Activated naive CD4-positive, alpha-beta T cell treated with anti-CD3 and anti-CD28 coated beads, Interleukin-2, amount 10 ng/mL, durations not matched to agents 7 days and 5 days (primary cell): ENCODE measurements at regions not wholly inside any gene's neighbourhood (a gene's known extent, or its start where the extent isn't known, plus 50 kb on each side); places are given as distances from the start of the nearest gene placed in this dataset.

Experiments
- CTCF ChIA-PET: fragments of 350-600 bp; sonication (Branson Sonifier 250); formaldehyde crosslinking; loops from one replicate; lab custom pipeline; 2021; ENCODE audit warnings: antibody characterized with exemption; lab: Charles Lee
- DNase-seq: peaks from one replicate; pipeline ENCODE4 v3.0.0-alpha.2; 2020
- H3K27ac Mint-ChIP-seq: one replicate; pipeline ENCODE4 v1.8.0; 2021; ENCODE audit warnings: mild to moderate bottlenecking, moderate library complexity, mixed read lengths
- H3K27me3 Mint-ChIP-seq: one replicate; pipeline ENCODE4 v1.8.0; 2021; ENCODE audit warnings: mild to moderate bottlenecking, mixed read lengths
- H3K36me3 Mint-ChIP-seq: one replicate; pipeline ENCODE4 v1.8.0; 2021; ENCODE audit warnings: mixed read lengths
- H3K4me1 Mint-ChIP-seq: one replicate; pipeline ENCODE4 v1.8.0; 2021; ENCODE audit warnings: mixed read lengths
- H3K4me3 Mint-ChIP-seq: one replicate; pipeline ENCODE4 v1.8.0; 2021; ENCODE audit warnings: mild to moderate bottlenecking, moderate library complexity, mixed read lengths
- H3K9me3 Mint-ChIP-seq: one replicate; pipeline ENCODE4 v1.8.0; 2021; ENCODE audit warnings: mixed read lengths

DNA sequence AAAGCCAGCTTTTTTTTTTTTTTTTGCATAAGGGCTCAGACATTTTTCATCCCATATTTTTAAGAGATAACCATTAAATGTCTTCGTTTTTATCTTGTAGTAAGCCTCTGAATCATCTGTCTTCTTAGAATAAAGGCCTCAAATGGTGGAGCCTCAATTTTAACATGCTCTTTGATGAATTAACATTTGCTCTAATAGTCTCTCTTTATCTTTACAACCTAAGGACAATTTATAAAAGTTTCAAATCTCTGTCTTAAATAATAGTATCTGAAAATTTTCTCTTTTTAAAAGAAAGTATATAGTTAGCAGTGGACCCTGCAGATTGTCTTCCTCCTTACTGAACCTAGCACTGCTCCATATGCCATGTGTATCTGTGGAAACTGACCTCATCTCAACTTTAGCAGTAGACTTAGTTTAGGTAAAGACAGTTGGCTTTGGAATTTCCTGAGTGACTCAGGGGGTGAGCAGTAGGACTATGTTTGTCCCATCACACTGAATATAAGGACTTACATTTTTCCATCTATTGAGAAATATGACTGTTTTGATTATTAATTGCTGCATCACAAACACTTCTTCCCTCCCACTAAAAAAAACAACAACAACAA lies 1658.0 kb downstream of the STIM2 start:
- peaks cover 10% of the 10 kb centered on the region for H3K9me3 Mint-ChIP-seq
- H3K36me3 Mint-ChIP-seq: no peaks in the 10 kb centered on the region
- no peak for DNase-seq
- H3K27ac Mint-ChIP-seq: no peak overlapping the region
- H3K4me1 Mint-ChIP-seq: no peaks in the 10 kb centered on the region
- no peaks in the 10 kb centered on the region for H3K27me3 Mint-ChIP-seq
- no peak overlapping the region for H3K4me3 Mint-ChIP-seq
- CTCF ChIA-PET: no interaction called here

DNA sequence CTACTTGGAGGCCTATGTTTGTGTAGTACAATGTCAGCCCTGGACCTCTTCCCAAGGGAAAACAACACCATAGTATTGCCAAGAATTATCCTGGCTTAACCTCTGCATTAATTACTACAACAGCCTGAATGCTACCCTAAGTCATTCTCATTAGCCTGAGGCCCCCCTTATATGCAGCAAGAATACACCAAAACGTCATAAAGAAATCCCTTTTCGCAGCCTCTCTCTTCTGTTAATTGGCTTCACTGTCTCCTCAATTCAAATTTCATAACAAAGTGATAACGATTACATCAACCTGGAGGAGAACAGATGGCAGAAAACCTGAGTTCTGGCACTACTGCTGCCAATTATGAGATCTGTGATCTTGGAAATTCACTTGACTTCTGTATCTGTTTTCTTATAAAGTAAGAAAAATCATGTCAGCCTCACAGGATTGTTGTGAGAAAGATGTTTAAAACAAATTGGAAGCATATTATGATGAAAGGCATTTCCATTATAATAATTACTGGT lies 1663.1 kb downstream of the STIM2 start:
- CTCF ChIA-PET: no interaction called here
- Mint-ChIP-seq H3K27ac (no peak overlapping the region), H3K4me1 (no peaks in the 10 kb centered on the region), H3K9me3 (peaks cover 7% of the 10 kb centered on the region), H3K27me3 (no peaks in the 10 kb centered on the region), H3K36me3 (no peaks in the 10 kb centered on the region), H3K4me3 (no peak overlapping the region)
- no peak for DNase-seq

GRCh38 chr4:28536124-28536523 lies 1675.5 kb downstream of the STIM2 start:
- no peaks in the 10 kb centered on the region for H3K27me3 Mint-ChIP-seq
- no peak overlapping the region for H3K27ac Mint-ChIP-seq
- H3K9me3 Mint-ChIP-seq: no peaks in the 10 kb centered on the region
- CTCF ChIA-PET: no interaction called here
- H3K4me3 Mint-ChIP-seq: no peak overlapping the region
- no peaks in the 10 kb centered on the region for H3K36me3 Mint-ChIP-seq
- DNase-seq: no peak
- H3K4me1 Mint-ChIP-seq: no peaks in the 10 kb centered on the region

GRCh38 chr4:28545986-28546385 lies 1685.3 kb downstream of the STIM2 start:
- no peak overlapping the region for H3K27ac Mint-ChIP-seq
- H3K36me3 Mint-ChIP-seq: no peaks in the 10 kb centered on the region
- H3K9me3 Mint-ChIP-seq: peaks cover 5% of the 10 kb centered on the region
- DNase-seq: no peak
- no peaks in the 10 kb centered on the region for H3K27me3 Mint-ChIP-seq
- H3K4me3 Mint-ChIP-seq: no peak overlapping the region
- CTCF ChIA-PET: no interaction called here
- no peaks in the 10 kb centered on the region for H3K4me1 Mint-ChIP-seq

- CTCF ChIA-PET: no interaction called here
- Mint-ChIP-seq H3K27me3 (no peaks in the 10 kb centered on the region), H3K27ac (no peak overlapping the region), H3K36me3 (no peaks in the 10 kb centered on the region), H3K9me3 (peaks cover 5% of the 10 kb centered on the region), H3K4me3 (no peak overlapping the region), H3K4me1 (no peaks in the 10 kb centered on the region)
- no peak for DNase-seq
Measured at GRCh38 chr4:28548136-28548535, 1687.5 kb downstream of the STIM2 start.

DNA sequence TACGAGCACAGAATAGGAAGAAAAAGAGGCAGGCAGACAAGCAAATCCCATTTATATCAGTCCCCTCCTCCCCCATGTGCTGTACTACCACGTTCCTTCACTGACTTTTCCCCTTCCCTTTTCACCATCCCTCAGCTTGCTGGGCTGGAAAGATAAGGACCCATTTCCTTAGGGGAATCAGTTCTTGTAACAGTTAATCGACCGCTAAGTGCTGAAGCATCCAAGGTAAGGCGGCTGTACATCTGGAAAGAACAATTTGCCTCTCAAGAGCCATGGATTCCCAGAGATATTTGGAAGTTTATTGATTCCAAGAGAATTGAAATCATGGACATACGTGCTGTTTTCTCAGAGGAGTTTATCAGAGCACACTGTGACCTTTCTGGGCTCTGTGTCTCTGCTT lies 1688.0 kb downstream of the STIM2 start:
- DNase-seq: no peak
- H3K27me3 Mint-ChIP-seq: no peaks in the 10 kb centered on the region
- H3K27ac Mint-ChIP-seq: no peak overlapping the region
- CTCF ChIA-PET: no interaction called here
- H3K4me3 Mint-ChIP-seq: no peak overlapping the region
- H3K4me1 Mint-ChIP-seq: no peaks in the 10 kb centered on the region
- H3K9me3 Mint-ChIP-seq: peaks cover 7% of the 10 kb centered on the region
- no peaks in the 10 kb centered on the region for H3K36me3 Mint-ChIP-seq

- H3K4me1 Mint-ChIP-seq: no peaks in the 10 kb centered on the region
Measured at GRCh38 chr4:28555866-28556265, 1695.2 kb downstream of the STIM2 start.

DNA sequence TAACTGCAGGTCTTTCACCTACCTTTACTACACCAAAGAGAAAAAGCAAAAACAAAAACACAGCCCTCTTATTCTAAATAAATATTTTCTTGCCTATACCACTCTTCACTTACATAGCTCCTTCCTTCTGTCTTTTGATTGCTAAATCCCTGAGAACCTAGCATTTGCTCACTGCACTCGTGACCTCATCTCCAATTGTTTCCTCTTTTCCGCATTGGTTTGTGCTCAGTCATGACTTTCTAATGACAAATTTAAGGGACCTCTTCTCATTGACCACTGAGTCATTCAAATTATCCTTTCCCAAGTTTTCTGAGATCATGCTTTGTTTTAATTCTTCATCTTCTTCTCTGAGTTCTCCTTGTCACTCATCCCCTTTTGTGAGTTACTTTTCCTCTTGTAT lies 1697.1 kb downstream of the STIM2 start:
- CTCF ChIA-PET: no interaction called here
- H3K4me1 Mint-ChIP-seq: no peaks in the 10 kb centered on the region
- DNase-seq: no peak

More at GRCh38 chr4:28555866-28556265, 1695.2 kb downstream of the STIM2 start:
- H3K27ac Mint-ChIP-seq: no peak overlapping the region
- DNase-seq: no peak
- no peaks in the 10 kb centered on the region for H3K27me3 Mint-ChIP-seq
- H3K9me3 Mint-ChIP-seq: peaks cover 13% of the 10 kb centered on the region
- H3K36me3 Mint-ChIP-seq: no peaks in the 10 kb centered on the region
- no peak overlapping the region for H3K4me3 Mint-ChIP-seq
- CTCF ChIA-PET: no interaction called here

DNA sequence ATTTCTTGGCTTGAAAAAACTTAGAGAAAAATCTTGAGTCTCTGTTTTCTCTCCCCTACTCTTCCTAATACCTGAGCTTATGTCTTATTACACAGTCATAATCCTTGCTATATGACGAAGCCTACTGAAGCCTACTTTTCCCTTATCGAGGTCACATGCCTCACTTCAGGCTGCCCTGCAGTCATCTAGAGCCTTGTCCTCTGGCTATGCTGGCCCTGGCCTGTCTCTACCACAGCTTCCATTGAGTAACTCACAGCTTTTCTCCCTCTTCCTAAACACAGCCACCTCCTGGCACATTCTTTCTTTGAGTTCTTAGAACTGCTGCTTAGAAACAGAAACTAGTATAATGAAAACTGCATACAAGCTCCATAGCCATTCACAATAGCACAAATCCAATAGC lies 1698.3 kb downstream of the STIM2 start:
- H3K27me3 Mint-ChIP-seq: no peaks in the 10 kb centered on the region
- no peak overlapping the region for H3K27ac Mint-ChIP-seq
- no peaks in the 10 kb centered on the region for H3K36me3 Mint-ChIP-seq
- no peak for DNase-seq
- CTCF ChIA-PET: no interaction called here
- no peak overlapping the region for H3K4me3 Mint-ChIP-seq
- H3K9me3 Mint-ChIP-seq: peaks cover 8% of the 10 kb centered on the region
- no peaks in the 10 kb centered on the region for H3K4me1 Mint-ChIP-seq

More for the DNA sequence above, 1697.1 kb downstream of the STIM2 start:
- Mint-ChIP-seq H3K36me3 (no peaks in the 10 kb centered on the region), H3K9me3 (peaks cover 13% of the 10 kb centered on the region), H3K27me3 (no peaks in the 10 kb centered on the region), H3K27ac (no peak overlapping the region), H3K4me3 (no peak overlapping the region)

- CTCF ChIA-PET: no interaction called here
- no peaks in the 10 kb centered on the region for H3K36me3 Mint-ChIP-seq
- no peaks in the 10 kb centered on the region for H3K27me3 Mint-ChIP-seq
- H3K27ac Mint-ChIP-seq: no peak overlapping the region
- no peaks in the 10 kb centered on the region for H3K4me1 Mint-ChIP-seq
- peaks cover 15% of the 10 kb centered on the region for H3K9me3 Mint-ChIP-seq
- no peak for DNase-seq
- no peak overlapping the region for H3K4me3 Mint-ChIP-seq
Measured at GRCh38 chr4:28562913-28563312, 1702.3 kb downstream of the STIM2 start.

- Mint-ChIP-seq H3K27me3 (no peaks in the 10 kb centered on the region), H3K36me3 (no peaks in the 10 kb centered on the region), H3K4me3 (no peak overlapping the region), H3K4me1 (no peaks in the 10 kb centered on the region), H3K27ac (no peak overlapping the region), H3K9me3 (peaks cover 28% of the 10 kb centered on the region)
- DNase-seq: no peak
- CTCF ChIA-PET: no interaction called here
Measured at GRCh38 chr4:28565396-28565795, 1704.8 kb downstream of the STIM2 start.

DNA sequence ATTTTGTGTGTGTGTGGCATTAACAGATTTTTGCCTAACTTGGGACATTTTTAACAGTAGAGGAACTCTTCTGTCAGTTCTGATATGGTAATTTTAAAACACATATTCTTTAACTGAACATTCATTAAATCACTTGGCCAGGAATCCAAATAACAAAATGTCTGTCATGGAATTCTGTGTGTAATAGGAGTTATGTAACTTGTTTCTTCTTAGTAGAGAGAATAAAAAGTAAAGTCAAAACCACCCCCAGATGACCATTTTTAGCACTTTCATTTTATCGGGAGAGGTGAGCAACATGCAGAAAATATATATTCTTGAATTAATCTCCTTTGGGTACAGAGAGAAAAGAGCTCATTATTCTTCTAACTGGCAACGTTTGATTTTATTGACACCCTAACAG lies 1740.3 kb downstream of the STIM2 start:
- DNase-seq: no peak
- Mint-ChIP-seq H3K9me3 (peaks cover 12% of the 10 kb centered on the region), H3K27ac (no peak overlapping the region), H3K27me3 (no peaks in the 10 kb centered on the region), H3K36me3 (no peaks in the 10 kb centered on the region), H3K4me1 (no peaks in the 10 kb centered on the region), H3K4me3 (no peak overlapping the region)
- CTCF ChIA-PET: no interaction called here

DNA sequence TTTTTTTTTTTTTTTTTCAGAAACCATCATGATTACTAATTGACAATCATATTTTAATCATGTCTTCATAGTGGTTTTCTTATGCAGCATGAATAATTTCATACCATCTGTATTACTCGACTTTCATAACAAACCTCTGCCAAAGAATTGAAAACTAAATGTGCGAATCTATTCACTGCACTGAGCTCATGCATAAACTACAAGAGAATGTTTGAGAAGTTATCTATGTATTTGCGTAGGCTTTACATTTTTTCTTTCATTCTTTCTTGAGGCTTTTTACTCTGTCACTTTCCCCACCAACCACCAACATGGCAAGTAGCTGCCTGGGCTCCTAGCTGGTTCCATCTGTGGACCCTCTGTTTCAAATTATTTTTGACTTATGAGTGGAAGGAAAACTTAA lies 1761.0 kb downstream of the STIM2 start:
- Mint-ChIP-seq H3K27me3 (no peaks in the 10 kb centered on the region), H3K9me3 (peaks cover 11% of the 10 kb centered on the region), H3K36me3 (no peaks in the 10 kb centered on the region), H3K4me1 (no peaks in the 10 kb centered on the region), H3K4me3 (no peak overlapping the region), H3K27ac (no peak overlapping the region)
- DNase-seq: no peak
- CTCF ChIA-PET: no interaction called here

DNA sequence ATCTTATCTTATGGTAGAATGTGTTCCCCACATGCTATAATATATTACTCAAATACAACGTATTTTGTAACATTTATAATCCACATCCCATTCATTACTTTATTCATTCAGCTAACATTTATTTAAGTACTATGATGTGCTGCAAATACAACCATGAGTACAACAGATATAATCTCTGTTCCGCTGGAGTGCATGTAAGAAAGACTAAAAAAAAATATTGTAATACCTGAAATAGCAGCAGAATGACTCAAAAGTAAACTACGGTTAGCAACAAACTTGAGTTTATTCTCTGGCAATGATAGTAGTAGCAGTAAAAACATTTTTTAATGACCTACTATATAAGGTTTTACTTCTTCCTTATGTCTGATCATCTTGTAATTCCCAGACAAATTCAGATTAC lies 1776.3 kb downstream of the STIM2 start:
- Mint-ChIP-seq H3K27me3 (no peaks in the 10 kb centered on the region), H3K27ac (no peak overlapping the region), H3K4me3 (no peak overlapping the region), H3K36me3 (no peaks in the 10 kb centered on the region), H3K4me1 (no peaks in the 10 kb centered on the region), H3K9me3 (peaks cover 3% of the 10 kb centered on the region)
- DNase-seq: no peak
- CTCF ChIA-PET: no interaction called here

DNA sequence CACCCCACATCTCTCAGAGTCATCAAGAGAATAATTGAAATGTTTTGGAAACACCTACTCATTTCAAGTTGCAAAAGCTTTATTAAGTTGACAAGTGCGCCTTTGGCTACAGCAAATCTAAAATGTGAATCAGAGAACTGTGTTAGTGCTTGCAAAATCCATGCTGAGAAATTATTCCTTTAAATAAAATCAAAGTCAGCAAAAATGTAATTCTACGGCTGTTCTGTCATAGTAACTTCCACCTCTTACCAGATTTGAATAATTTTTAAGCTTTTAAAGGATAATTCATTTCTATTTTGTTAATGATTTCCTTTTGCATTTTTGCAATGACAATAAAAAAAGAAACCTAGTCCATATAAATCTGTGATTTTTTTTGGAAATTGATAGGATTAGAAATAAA lies 1779.1 kb downstream of the STIM2 start:
- Mint-ChIP-seq H3K27me3 (no peaks in the 10 kb centered on the region), H3K27ac (no peak overlapping the region), H3K4me3 (no peak overlapping the region), H3K36me3 (no peaks in the 10 kb centered on the region), H3K4me1 (no peaks in the 10 kb centered on the region), H3K9me3 (peaks cover 3% of the 10 kb centered on the region)
- CTCF ChIA-PET: no interaction called here
- DNase-seq: no peak

DNA sequence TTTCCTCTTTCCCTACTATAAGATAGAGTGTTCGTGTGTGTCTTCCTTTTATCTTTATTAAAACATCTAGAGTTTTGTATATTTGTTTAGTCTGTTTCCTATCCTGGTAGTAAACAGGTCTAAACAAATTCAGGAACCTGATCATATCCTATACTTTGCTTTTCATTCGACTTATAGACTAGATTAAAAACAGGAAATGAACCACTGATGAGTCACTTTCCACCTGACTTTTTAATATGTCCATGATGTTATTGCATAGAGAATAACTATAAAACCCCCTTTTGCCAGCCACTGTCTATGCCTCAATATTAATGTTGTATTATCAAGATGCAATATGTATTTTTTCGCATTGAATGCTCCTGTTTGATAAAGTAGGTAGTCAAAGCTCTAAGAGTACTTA lies 1794.0 kb downstream of the STIM2 start:
- CTCF ChIA-PET: no interaction called here
- no peak for DNase-seq
- Mint-ChIP-seq H3K4me1 (no peaks in the 10 kb centered on the region), H3K9me3 (peaks cover 23% of the 10 kb centered on the region), H3K4me3 (no peak overlapping the region), H3K36me3 (no peaks in the 10 kb centered on the region), H3K27ac (no peak overlapping the region), H3K27me3 (no peaks in the 10 kb centered on the region)
